ENCODE measurements at regions not wholly inside any gene's neighbourhood (a gene's known extent, or its start where the extent isn't known, plus 50 kb on each side); places are given as distances from the start of the nearest gene placed in this dataset.

- DNase-seq, result no peak
These were observed 91.5 kb upstream of the PROK2 start for GRCh38 chr3:71876135-71877105.

GRCh38 chr3:71875461-71875947, 90.6 kb upstream of the PROK2 start:
- peak; percentile 58 to 70 for DNase-seq

- no peak for DNase-seq
These were observed 89.7 kb upstream of the PROK2 start for GRCh38 chr3:71874618-71875017.

- DNase-seq, result no peak
These were observed 88.2 kb upstream of the PROK2 start for GRCh38 chr3:71873093-71873611.

- DNase-seq, result no peak
These were observed 87.3 kb upstream of the PROK2 start for GRCh38 chr3:71872256-71872655.

- DNase-seq, result no peak
These were observed 86.1 kb upstream of the PROK2 start for GRCh38 chr3:71870966-71871512.

GRCh38 chr3:71868876-71869275, 83.9 kb upstream of the PROK2 start:
- DNase-seq, result no peak

- no peak for DNase-seq
These were observed 80.8 kb upstream of the PROK2 start for GRCh38 chr3:71865727-71866126.

GRCh38 chr3:71863563-71864190, 78.7 kb upstream of the PROK2 start:
- DNase-seq, result no peak

GRCh38 chr3:71862371-71863140, 77.6 kb upstream of the PROK2 start:
- DNase-seq, result no peak

- DNase-seq, result peak; percentile 7 to 23
These were observed 74.2 kb upstream of the PROK2 start for GRCh38 chr3:71859123-71859519.

GRCh38 chr3:71858503-71859122, 73.7 kb upstream of the PROK2 start:
- no peak for DNase-seq

- no peak for DNase-seq
These were observed 73.0 kb upstream of the PROK2 start for GRCh38 chr3:71857956-71858355.

- no peak for DNase-seq
These were observed 69.8 kb upstream of the PROK2 start for GRCh38 chr3:71854706-71855105.

- no peak for DNase-seq
These were observed 69.1 kb upstream of the PROK2 start for GRCh38 chr3:71854096-71854495.

- no peak for DNase-seq
These were observed 66.9 kb upstream of the PROK2 start for GRCh38 chr3:71851878-71852277.

GRCh38 chr3:71850654-71851053, 65.7 kb upstream of the PROK2 start:
- DNase-seq, result no peak

GRCh38 chr3:71849681-71850080, 64.7 kb upstream of the PROK2 start:
- DNase-seq, result no peak

GRCh38 chr3:71847794-71848193, 62.8 kb upstream of the PROK2 start:
- DNase-seq, result no peak

GRCh38 chr3:71846185-71846584, 61.2 kb upstream of the PROK2 start:
- DNase-seq, result no peak

- DNase-seq, result no peak
These were observed 58.1 kb upstream of the PROK2 start for GRCh38 chr3:71843071-71843470.

GRCh38 chr3:71838406-71838805, 53.5 kb upstream of the PROK2 start:
- no peak for DNase-seq

Measured in SHP77 (cell line).